Glutamatergic neuron (in vitro differentiated cells): ENCODE measurements at regions not wholly inside any gene's neighbourhood (a gene's known extent, or its start where the extent isn't known, plus 50 kb on each side); places are given as distances from the start of the nearest gene placed in this dataset.
"Not testable (repeated sequence)": the region's sequence is repeated elsewhere in the genome, so short reads cannot be mapped to it uniquely, and the experiment has no call there.

Experiments used
- DNase-seq: peaks from one replicate; pipeline ENCODE4 v3.0.0; 2022
- H3K27ac Mint-ChIP-seq: one replicate; pipeline ENCODE4 v1.8.0; 2020; ENCODE audit warnings: mild to moderate bottlenecking, mixed read lengths, inconsistent platforms; ENCODE audit not compliant: unreplicated experiment
- H3K27me3 Mint-ChIP-seq: one replicate; pipeline ENCODE4 v1.8.0; 2020; ENCODE audit warnings: mild to moderate bottlenecking, moderate library complexity, mixed read lengths, inconsistent platforms; ENCODE audit not compliant: unreplicated experiment
- H3K36me3 Mint-ChIP-seq: one replicate; pipeline ENCODE4 v1.8.0; 2020; ENCODE audit warnings: mild to moderate bottlenecking, mixed read lengths, inconsistent platforms; ENCODE audit not compliant: unreplicated experiment
- H3K4me1 Mint-ChIP-seq: one replicate; pipeline ENCODE4 v1.8.0; 2020; ENCODE audit warnings: mild to moderate bottlenecking, low read depth, mixed read lengths, inconsistent platforms; ENCODE audit not compliant: unreplicated experiment
- H3K4me3 Mint-ChIP-seq: one replicate; pipeline ENCODE4 v1.8.0; 2020; ENCODE audit warnings: mild to moderate bottlenecking, mixed read lengths, inconsistent platforms; ENCODE audit not compliant: unreplicated experiment
- H3K9me3 Mint-ChIP-seq: one replicate; pipeline ENCODE4 v1.8.0; 2020; ENCODE audit warnings: mild to moderate bottlenecking, moderate library complexity, mixed read lengths, inconsistent platforms; ENCODE audit not compliant: unreplicated experiment
- TF ChIP-seq, protein P1 (sequence below): fragments of 200-600 bp; sonication (generic); IDR thresholded peaks from one replicate; pipeline ENCODE4 v1.5.0; 2021; ENCODE audit not compliant: partially characterized antibody, unreplicated experiment

- no peaks in the 10 kb centered on the region for H3K4me1 Mint-ChIP-seq
- no peaks in the 10 kb centered on the region for H3K36me3 Mint-ChIP-seq
- TF ChIP-seq, protein P1, sequence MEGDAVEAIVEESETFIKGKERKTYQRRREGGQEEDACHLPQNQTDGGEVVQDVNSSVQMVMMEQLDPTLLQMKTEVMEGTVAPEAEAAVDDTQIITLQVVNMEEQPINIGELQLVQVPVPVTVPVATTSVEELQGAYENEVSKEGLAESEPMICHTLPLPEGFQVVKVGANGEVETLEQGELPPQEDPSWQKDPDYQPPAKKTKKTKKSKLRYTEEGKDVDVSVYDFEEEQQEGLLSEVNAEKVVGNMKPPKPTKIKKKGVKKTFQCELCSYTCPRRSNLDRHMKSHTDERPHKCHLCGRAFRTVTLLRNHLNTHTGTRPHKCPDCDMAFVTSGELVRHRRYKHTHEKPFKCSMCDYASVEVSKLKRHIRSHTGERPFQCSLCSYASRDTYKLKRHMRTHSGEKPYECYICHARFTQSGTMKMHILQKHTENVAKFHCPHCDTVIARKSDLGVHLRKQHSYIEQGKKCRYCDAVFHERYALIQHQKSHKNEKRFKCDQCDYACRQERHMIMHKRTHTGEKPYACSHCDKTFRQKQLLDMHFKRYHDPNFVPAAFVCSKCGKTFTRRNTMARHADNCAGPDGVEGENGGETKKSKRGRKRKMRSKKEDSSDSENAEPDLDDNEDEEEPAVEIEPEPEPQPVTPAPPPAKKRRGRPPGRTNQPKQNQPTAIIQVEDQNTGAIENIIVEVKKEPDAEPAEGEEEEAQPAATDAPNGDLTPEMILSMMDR: no peak
- no peak overlapping the region for H3K27ac Mint-ChIP-seq
- no peaks in the 10 kb centered on the region for H3K9me3 Mint-ChIP-seq
- no peaks in the 10 kb centered on the region for H3K27me3 Mint-ChIP-seq
- DNase-seq: no peak
- no peak overlapping the region for H3K4me3 Mint-ChIP-seq
These were observed 175.3 kb upstream of the EXOC2 start for GRCh38 chr6:868201-868600.

DNA sequence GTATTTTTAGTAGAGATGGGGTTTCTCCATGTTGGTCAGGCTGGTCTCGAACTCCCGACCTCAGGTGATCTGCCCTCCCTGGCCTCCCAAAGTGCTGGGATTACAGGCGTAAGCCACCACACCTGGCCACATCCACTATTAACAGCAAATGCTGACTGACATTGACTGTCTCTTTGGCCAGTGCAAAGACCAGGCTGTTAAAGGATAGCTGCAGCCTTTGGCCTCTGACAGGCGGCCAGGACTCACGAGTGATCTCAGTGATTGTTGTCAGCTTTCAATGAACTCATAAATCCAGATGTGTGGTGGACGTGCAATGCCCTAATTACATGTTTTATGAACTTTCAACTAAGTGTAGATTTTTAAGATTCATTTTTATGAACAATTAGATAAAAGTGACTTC, 174.4 kb upstream of the EXOC2 start:
- no peak overlapping the region for H3K27ac Mint-ChIP-seq

DNA sequence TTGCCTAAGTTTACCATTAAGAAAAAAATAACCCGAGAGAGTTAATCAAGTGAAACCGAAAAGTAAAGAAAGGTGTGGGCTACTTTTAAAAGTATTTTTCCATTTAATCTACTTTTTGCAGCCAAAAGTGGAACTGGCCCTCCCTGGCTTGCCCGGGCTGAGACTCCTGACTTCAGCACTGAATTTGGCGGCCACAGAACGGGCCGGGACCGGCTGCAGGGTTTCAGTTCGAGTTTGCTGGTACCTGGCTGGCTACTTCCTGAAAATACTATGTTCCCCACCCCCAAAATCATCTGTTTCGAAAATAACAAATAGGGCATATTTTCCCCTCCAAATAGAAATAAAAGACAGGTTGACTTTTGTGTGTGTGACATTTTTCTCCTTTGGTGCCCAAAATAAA, 173.4 kb upstream of the EXOC2 start:
- Mint-ChIP-seq H3K27ac (no peak overlapping the region), H3K9me3 (no peaks in the 10 kb centered on the region), H3K36me3 (no peaks in the 10 kb centered on the region), H3K4me1 (no peaks in the 10 kb centered on the region), H3K27me3 (no peaks in the 10 kb centered on the region), H3K4me3 (no peak overlapping the region)
- DNase-seq: no peak
- TF ChIP-seq, protein P1: no peak

More for the DNA sequence above, 174.4 kb upstream of the EXOC2 start:
- no peaks in the 10 kb centered on the region for H3K4me1 Mint-ChIP-seq
- no peak overlapping the region for H3K4me3 Mint-ChIP-seq
- no peaks in the 10 kb centered on the region for H3K27me3 Mint-ChIP-seq
- H3K36me3 Mint-ChIP-seq: no peaks in the 10 kb centered on the region
- TF ChIP-seq, protein P1: no peak
- DNase-seq: no peak
- H3K9me3 Mint-ChIP-seq: no peaks in the 10 kb centered on the region

GRCh38 chr6:865846-866245, 172.9 kb upstream of the EXOC2 start:
- H3K9me3 Mint-ChIP-seq: no peaks in the 10 kb centered on the region
- TF ChIP-seq, protein P1: no peak
- no peaks in the 10 kb centered on the region for H3K36me3 Mint-ChIP-seq
- H3K4me3 Mint-ChIP-seq: no peak overlapping the region
- no peak overlapping the region for H3K27ac Mint-ChIP-seq
- no peaks in the 10 kb centered on the region for H3K4me1 Mint-ChIP-seq
- no peaks in the 10 kb centered on the region for H3K27me3 Mint-ChIP-seq
- no peak for DNase-seq

DNA sequence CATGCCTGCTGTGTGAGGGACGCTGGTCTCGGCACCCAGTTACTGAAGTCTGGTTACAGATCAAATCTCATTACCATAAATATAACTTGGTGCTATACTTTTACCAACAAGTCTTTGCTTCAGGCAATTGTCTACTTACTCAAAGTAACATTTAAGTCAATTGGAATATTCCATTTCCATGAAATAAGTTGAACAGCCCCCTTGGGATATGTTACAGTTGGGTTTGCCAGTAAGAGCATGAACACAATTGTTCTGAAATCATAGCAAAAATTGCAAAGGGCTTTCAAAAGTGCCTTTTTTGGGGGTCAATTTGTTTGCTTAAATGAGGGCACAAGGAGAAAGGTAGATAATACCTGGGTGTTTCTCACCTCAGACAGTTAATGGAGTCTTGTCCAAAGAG, 170.9 kb upstream of the EXOC2 start:
- TF ChIP-seq, protein P1: no peak
- H3K4me1 Mint-ChIP-seq: no peaks in the 10 kb centered on the region
- no peak for DNase-seq
- no peak overlapping the region for H3K4me3 Mint-ChIP-seq
- H3K27ac Mint-ChIP-seq: no peak overlapping the region
- H3K27me3 Mint-ChIP-seq: no peaks in the 10 kb centered on the region
- H3K9me3 Mint-ChIP-seq: no peaks in the 10 kb centered on the region
- H3K36me3 Mint-ChIP-seq: no peaks in the 10 kb centered on the region

DNA sequence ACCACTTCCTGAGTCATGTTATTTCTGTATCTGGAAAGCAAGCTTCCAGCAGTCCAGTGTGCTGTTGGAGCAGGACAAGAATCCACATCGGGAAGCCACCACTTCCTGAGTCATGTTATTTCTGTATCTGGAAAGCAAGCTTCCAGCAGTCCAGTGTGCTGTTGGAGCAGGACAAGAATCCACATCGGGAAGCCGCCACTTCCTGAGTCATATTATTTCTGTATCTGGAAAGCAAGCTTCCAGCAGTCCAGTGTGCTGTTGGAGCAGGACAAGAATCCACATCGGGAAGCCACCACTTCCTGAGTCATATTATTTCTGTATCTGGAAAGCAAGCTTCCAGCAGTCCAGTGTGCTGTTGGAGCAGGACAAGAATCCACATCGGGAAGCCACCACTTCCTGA, 170.2 kb upstream of the EXOC2 start:
- not testable (repeated sequence) for H3K36me3 Mint-ChIP-seq, H3K27me3 Mint-ChIP-seq, H3K4me1 Mint-ChIP-seq, H3K9me3 Mint-ChIP-seq, H3K27ac Mint-ChIP-seq, H3K4me3 Mint-ChIP-seq, DNase-seq
